Keratinocyte (primary cell): ENCODE measurements at regions not wholly inside any gene's neighbourhood (a gene's known extent, or its start where the extent isn't known, plus 50 kb on each side); places are given as distances from the start of the nearest gene placed in this dataset.

Experiments used
- DNase-seq: peaks from one replicate; pipeline ENCODE4 v3.0.0-alpha.2; 2011; ENCODE audit warnings: low read depth, missing footprints, low spot score
- FAIRE-seq: peaks from 2 replicates; lab custom pipeline; 2011; peaks lifted over from hg19 to GRCh38; lab: Jason Lieb, UNC
- H2AFZ ChIP-seq: 2 replicates; pipeline ENCODE4 v1.6.0; 2012; ENCODE audit warnings: low read length, control low read depth, inconsistent platforms; ENCODE audit not compliant: control insufficient read depth
- H3K27ac ChIP-seq: 2 replicates; pipeline ENCODE4 v1.5.1; 2011; ENCODE audit warnings: low read length; ENCODE audit not compliant: control insufficient read depth, insufficient read depth
- H3K27me3 ChIP-seq: 3 replicates; pipeline ENCODE4 v1.6.0; 2011; ENCODE audit warnings: low read length; ENCODE audit not compliant: control insufficient read depth, insufficient read depth; ENCODE audit errors: extremely low read depth
- H3K36me3 ChIP-seq, 2 experiments: 2 replicates in 1 of 2; 3 replicates in 1 of 2; pipeline ENCODE4 v1.5.1; 2011; ENCODE audit warnings: low read length in 2 of 2, mild to moderate bottlenecking in 1 of 2; ENCODE audit not compliant: control insufficient read depth in 2 of 2, insufficient read depth in 2 of 2; ENCODE audit errors: extremely low read depth in 1 of 2
- H3K4me1 ChIP-seq: 3 replicates; pipeline ENCODE4 v1.5.1; 2011; ENCODE audit warnings: low read length; ENCODE audit not compliant: control insufficient read depth, insufficient read depth; ENCODE audit errors: extremely low read depth
- H3K4me2 ChIP-seq: 3 replicates; pipeline ENCODE4 v1.6.0; 2011; ENCODE audit warnings: low read depth, low read length; ENCODE audit not compliant: control insufficient read depth, insufficient read depth; ENCODE audit errors: extremely low read depth
- H3K4me3 ChIP-seq, 3 experiments: fragments of 200-600 bp in 1 of 3; sonication (generic) in 1 of 3; 2 replicates in 2 of 3; 3 replicates in 1 of 3; pipeline ENCODE4 v1.5.1; 2011 to 2016; ENCODE audit warnings: low read length in 3 of 3, mild to moderate bottlenecking in 3 of 3, control low read depth in 2 of 3, inconsistent platforms in 1 of 3, low read depth in 1 of 3, mixed read lengths in 1 of 3, mixed run types in 1 of 3, moderate library complexity in 1 of 3; ENCODE audit not compliant: control insufficient read depth in 2 of 3, insufficient read depth in 2 of 3; ENCODE audit errors: extremely low read depth in 1 of 3
- H3K79me2 ChIP-seq: 2 replicates; pipeline ENCODE4 v1.6.0; 2012; ENCODE audit warnings: low read length; ENCODE audit not compliant: control insufficient read depth, insufficient read depth
- H3K9ac ChIP-seq: 3 replicates; pipeline ENCODE4 v1.6.0; 2011; ENCODE audit warnings: low read length; ENCODE audit not compliant: control insufficient read depth, insufficient read depth; ENCODE audit errors: extremely low read depth
- H3K9me1 ChIP-seq: 3 replicates; pipeline ENCODE4 v1.6.0; 2011; ENCODE audit warnings: low read length; ENCODE audit not compliant: control insufficient read depth, insufficient read depth; ENCODE audit errors: extremely low read depth
- H3K9me3 ChIP-seq: 2 replicates; pipeline ENCODE4 v1.5.1; 2012; ENCODE audit warnings: low read depth, low read length; ENCODE audit not compliant: control insufficient read depth
- H4K20me1 ChIP-seq: 3 replicates; pipeline ENCODE4 v1.6.0; 2011; ENCODE audit warnings: low read length; ENCODE audit not compliant: control insufficient read depth, insufficient read depth; ENCODE audit errors: extremely low read depth
- EZH2 ChIP-seq: IDR thresholded peaks from one replicate; pipeline ENCODE4 v1.6.1; 2012; ENCODE audit warnings: inconsistent platforms, mild to moderate bottlenecking, low read length, moderate library complexity
- dilution Hi-C: fragments of 300-500 bp; cut with MboI; formaldehyde crosslinking; loops from one replicate; pipeline ENCODE4 v1.7.0; 2020; ENCODE audit warnings: low sequenced_read_pairs; ENCODE audit not compliant: extremely low pct_ligation_motif_present
- TF ChIP-seq, protein P1 (sequence below), 3 experiments: IDR thresholded peaks in 1 of 3; conservative IDR thresholded peaks in 1 of 3; optimal IDR thresholded peaks in 1 of 3; 2 replicates in 2 of 3; 3 replicates in 1 of 3; pipeline versions ENCODE3 to v1.5.1; 2011; ENCODE audit warnings: low read length in 3 of 3, mild to moderate bottlenecking in 3 of 3, moderate library complexity in 2 of 3, control low read depth in 1 of 3, inconsistent platforms in 1 of 3; ENCODE audit not compliant: insufficient read depth in 2 of 3; ENCODE audit errors: extremely low read depth in 1 of 3

DNA sequence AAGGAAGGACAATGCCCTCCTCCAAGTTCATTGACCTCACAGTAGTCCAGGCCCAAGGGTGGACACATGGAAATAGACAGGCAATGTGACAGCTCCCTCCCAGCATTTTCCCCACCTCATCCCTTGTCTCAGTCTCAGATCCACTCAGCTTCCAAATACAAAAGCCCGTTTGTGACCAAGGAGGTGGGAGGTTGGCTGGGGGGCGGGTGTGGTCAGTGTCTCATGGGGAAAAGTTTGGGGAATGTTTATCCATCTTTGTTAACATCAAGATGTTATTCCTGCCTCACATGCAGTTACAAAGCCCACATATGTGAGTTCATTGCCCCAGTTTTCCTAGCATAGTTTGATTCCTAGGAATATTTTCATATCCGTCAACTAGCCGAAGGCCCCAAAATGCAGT is 338.5 kb upstream of the PPP2R3A start:
- DNase-seq: no peak
- Histone ChIP-seq H3K27ac (no peak overlapping the region), H3K9ac (no peak overlapping the region), H3K4me3 (no peak overlapping the region), H3K36me3 (no peaks in the 10 kb centered on the region), H3K9me3 (no peaks in the 10 kb centered on the region), H4K20me1 (no peaks in the 10 kb centered on the region), H3K4me2 (no peak overlapping the region), H3K4me1 (no peaks in the 10 kb centered on the region), H3K79me2 (no peaks in the 10 kb centered on the region), H2AFZ (no peak overlapping the region), H3K9me1 (no peaks in the 10 kb centered on the region), H3K27me3 (no peaks in the 10 kb centered on the region)
- dilution Hi-C loops: no loop called here
- FAIRE-seq: no peak
- no peak for TF ChIP-seq EZH2
- TF ChIP-seq, protein P1, sequence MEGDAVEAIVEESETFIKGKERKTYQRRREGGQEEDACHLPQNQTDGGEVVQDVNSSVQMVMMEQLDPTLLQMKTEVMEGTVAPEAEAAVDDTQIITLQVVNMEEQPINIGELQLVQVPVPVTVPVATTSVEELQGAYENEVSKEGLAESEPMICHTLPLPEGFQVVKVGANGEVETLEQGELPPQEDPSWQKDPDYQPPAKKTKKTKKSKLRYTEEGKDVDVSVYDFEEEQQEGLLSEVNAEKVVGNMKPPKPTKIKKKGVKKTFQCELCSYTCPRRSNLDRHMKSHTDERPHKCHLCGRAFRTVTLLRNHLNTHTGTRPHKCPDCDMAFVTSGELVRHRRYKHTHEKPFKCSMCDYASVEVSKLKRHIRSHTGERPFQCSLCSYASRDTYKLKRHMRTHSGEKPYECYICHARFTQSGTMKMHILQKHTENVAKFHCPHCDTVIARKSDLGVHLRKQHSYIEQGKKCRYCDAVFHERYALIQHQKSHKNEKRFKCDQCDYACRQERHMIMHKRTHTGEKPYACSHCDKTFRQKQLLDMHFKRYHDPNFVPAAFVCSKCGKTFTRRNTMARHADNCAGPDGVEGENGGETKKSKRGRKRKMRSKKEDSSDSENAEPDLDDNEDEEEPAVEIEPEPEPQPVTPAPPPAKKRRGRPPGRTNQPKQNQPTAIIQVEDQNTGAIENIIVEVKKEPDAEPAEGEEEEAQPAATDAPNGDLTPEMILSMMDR (optimal IDR thresholded peaks at IDR 0.05 in 1 of 3, IDR thresholded peaks at IDR 0.05 in 1 of 3, conservative IDR thresholded peaks at IDR 0.05 in 1 of 3; ENCODE audit: extremely low read depth in 1 of 3, insufficient read depth in 2 of 3, low read length in 3 of 3): no peak

DNA sequence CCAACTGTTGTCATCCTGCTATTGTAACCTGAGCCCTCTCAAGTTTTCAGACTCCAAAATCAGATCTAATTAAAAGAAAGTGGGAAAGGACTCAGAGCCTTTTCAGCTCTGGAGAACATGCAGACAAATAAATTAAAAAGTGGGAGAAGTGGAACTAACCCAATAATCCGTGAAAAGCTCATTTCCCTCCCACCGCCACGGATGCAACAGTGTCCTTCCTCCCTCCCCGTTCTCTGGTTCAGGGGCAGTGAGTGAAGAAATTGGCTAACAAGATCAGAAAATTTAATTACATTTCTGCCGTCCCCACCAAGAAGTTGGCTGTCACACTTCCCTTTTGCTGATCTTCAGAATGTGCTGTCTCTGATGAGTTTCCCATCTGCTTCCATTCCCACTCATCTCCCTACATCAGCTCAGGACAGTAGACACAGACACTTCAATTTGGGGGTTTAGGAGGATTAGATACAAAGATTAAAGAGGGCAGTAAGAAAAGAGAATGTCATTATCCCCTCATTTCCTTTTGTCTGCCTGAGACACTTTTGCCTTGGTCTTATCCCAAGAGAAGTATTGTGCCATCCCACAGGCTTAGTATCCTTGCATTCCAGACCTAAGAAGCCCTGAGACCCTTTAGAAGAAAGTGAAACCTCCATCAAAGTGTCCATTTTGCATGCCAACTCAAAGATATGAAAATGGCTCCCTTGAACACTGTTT is 335.7 kb upstream of the PPP2R3A start:
- Histone ChIP-seq H3K9ac (no peak overlapping the region), H3K4me2 (no peak overlapping the region), H3K79me2 (no peaks in the 10 kb centered on the region), H3K36me3 (no peaks in the 10 kb centered on the region), H3K27me3 (no peaks in the 10 kb centered on the region), H4K20me1 (no peaks in the 10 kb centered on the region), H3K9me1 (no peaks in the 10 kb centered on the region), H3K27ac (no peak overlapping the region), H3K4me1 (no peaks in the 10 kb centered on the region), H3K4me3 (no peak overlapping the region), H3K9me3 (no peaks in the 10 kb centered on the region), H2AFZ (no peak overlapping the region)
- dilution Hi-C loops: no loop called here
- TF ChIP-seq EZH2: no peak
- TF ChIP-seq, protein P1 (optimal IDR thresholded peaks at IDR 0.05 in 1 of 3, IDR thresholded peaks at IDR 0.05 in 1 of 3, conservative IDR thresholded peaks at IDR 0.05 in 1 of 3; ENCODE audit: extremely low read depth in 1 of 3, insufficient read depth in 2 of 3, low read length in 3 of 3): no peak
- no peak for DNase-seq
- no peak for FAIRE-seq
